ENCODE measurements at regions not wholly inside any gene's neighbourhood (a gene's known extent, or its start where the extent isn't known, plus 50 kb on each side); places are given as distances from the start of the nearest gene placed in this dataset.

DNA sequence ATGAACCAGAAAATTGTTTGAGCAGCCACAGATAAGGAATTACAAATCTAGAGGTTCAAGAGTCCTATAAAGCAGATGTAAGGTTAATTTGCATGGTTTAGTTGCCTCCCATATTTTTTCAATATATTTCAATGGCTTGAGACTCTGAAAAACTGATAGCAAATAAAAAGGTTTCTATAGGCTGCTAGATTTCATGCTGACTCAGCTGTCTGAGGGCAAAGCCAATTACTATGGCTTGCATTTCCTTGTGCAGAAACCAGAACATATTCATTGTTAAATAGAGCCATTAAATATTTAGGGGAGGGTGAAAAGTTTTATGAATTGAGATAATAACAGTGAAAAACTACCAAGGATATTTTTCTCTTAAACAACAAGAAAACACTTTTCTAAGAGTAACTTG is 278.1 kb upstream of the CADM2 start:
- Histone ChIP-seq H3K4me2 (ENCODE audit: insufficient read depth in 1 of 2, low read depth in 2 of 2, low read length in 2 of 2) (no peak overlapping the region), H3K4ac (replicated peaks; ENCODE audit: insufficient read length, low read depth, low read length) (no peak overlapping the region), H4K5ac (ENCODE audit: insufficient read length, low read depth, low read length) (no peak overlapping the region), H3K9ac (replicated peaks in 1 of 4; ENCODE audit: extremely low read depth in 1 of 4, low read depth in 3 of 4, low read length in 3 of 4) (no peak overlapping the region), H2AK5ac (ENCODE audit: low read depth, low read length) (no peak overlapping the region), H3K56ac (replicated peaks; ENCODE audit: insufficient read length, low read depth, low read length) (no peak overlapping the region), H2BK20ac (ENCODE audit: low read length) (no peak overlapping the region), H4K20me1 (replicated peaks in 1 of 2; ENCODE audit: control insufficient read depth in 1 of 2, insufficient read depth in 2 of 2, low read length in 2 of 2) (no peaks in the 10 kb centered on the region), H3K4me1 (replicated peaks in 1 of 4; ENCODE audit: control insufficient read depth in 3 of 4, insufficient read depth in 4 of 4, low read length in 3 of 4) (no peaks in the 10 kb centered on the region), H3K4me3 (ENCODE audit: extremely low read depth in 1 of 4, insufficient read depth in 2 of 4, low read depth in 3 of 4, low read length in 4 of 4) (no peak overlapping the region), H3K23ac (ENCODE audit: insufficient read length) (no peak overlapping the region), H3K27ac (ENCODE audit: low read depth, low read length) (no peak overlapping the region), H4K91ac (replicated peaks; ENCODE audit: insufficient read length, low read length) (no peak overlapping the region), H2AFZ (ENCODE audit: low read length) (no peak overlapping the region), H3K23me2 (ENCODE audit: low read depth, low read length) (no peaks in the 10 kb centered on the region), H3K79me2 (ENCODE audit: control insufficient read depth in 1 of 2, insufficient read depth in 2 of 2, low read length in 2 of 2) (no peaks in the 10 kb centered on the region), H3K9me3 (ENCODE audit: insufficient read depth in 2 of 2, low read depth in 1 of 2, low read length in 1 of 2) (no peaks in the 10 kb centered on the region; a peak in 1 of 4 replicates), H3K18ac (ENCODE audit: extremely low read depth, low read length) (no peak overlapping the region), H3K27me3 (replicated peaks in 1 of 4; ENCODE audit: control insufficient read depth in 3 of 4, extremely low read depth in 1 of 4, insufficient read depth in 3 of 4, low read length in 3 of 4) (no peaks in the 10 kb centered on the region), H3K36me3 (ENCODE audit: control insufficient read depth in 2 of 4, insufficient read depth in 4 of 4, low read length in 3 of 4) (no peaks in the 10 kb centered on the region), H2BK12ac (ENCODE audit: low read depth, low read length) (no peak overlapping the region), H4K8ac (ENCODE audit: extremely low read depth, insufficient read depth, low read length) (no peak overlapping the region), H2BK15ac (ENCODE audit: low read length) (no peak overlapping the region), H2BK5ac (ENCODE audit: low read depth, low read length) (no peak overlapping the region), H3K79me1 (ENCODE audit: low read depth, low read length) (no peaks in the 10 kb centered on the region), H2BK120ac (replicated peaks; ENCODE audit: low read depth, low read length) (no peak overlapping the region), H3K14ac (ENCODE audit: insufficient read length) (no peak overlapping the region)
- DNase-seq (ENCODE audit: low read depth in 1 of 2, low spot score in 2 of 2) (no peak), FAIRE-seq (no peak)
- ChIA-PET CTCF (ENCODE audit: partially characterized antibody) (interaction anchor here (1.8 kb wide), 1 partner anchor 132 kb away, joined by 5 read pairs; no protein-coding TSS in a partner anchor), POLR2A (ENCODE audit: partially characterized antibody) (no interaction called here)
- TF ChIP-seq BCL11A (IDR thresholded peaks at IDR 0.05; ENCODE audit: low read depth in 2 of 2, low read length in 2 of 2) (no peak), SUZ12 (IDR thresholded peaks at IDR 0.05; ENCODE audit: low read length) (no peak), MAFK (IDR thresholded peaks at IDR 0.05; ENCODE audit: low read depth, low read length) (peak; percentile 88), FOSL1 (IDR thresholded peaks at IDR 0.05; ENCODE audit: insufficient read depth, low read depth, low read length) (no peak)
